GM12878 (cell line): ENCODE measurements at regions not wholly inside any gene's neighbourhood (a gene's known extent, or its start where the extent isn't known, plus 50 kb on each side); places are given as distances from the start of the nearest gene placed in this dataset.

Experiments used
- CREB1 ChIP-seq: IDR thresholded peaks from 2 replicates; pipeline ENCODE4 v1.6.1; 2012; ENCODE audit warnings: low read depth, mild to moderate bottlenecking, inconsistent platforms
- EGR1 ChIP-seq, 2 experiments: IDR thresholded peaks; 1 replicate in 1 of 2; 2 replicates in 1 of 2; pipeline ENCODE4 v1.6.1; 2011 to 2012; ENCODE audit warnings: low read depth in 2 of 2, low read length in 2 of 2, borderline replicate concordance in 1 of 2, mild to moderate bottlenecking in 1 of 2, moderate library complexity in 1 of 2
- NFYB ChIP-seq: IDR thresholded peaks from 2 replicates; pipeline ENCODE4 v1.6.1; 2011; ENCODE audit warnings: low read depth, mild to moderate bottlenecking, low read length, improper control_type of control experiment, moderate library complexity; ENCODE audit not compliant: insufficient read depth
- SREBF1 ChIP-seq: IDR thresholded peaks from 2 replicates; pipeline ENCODE4 v1.6.1; 2012; ENCODE audit warnings: mild to moderate bottlenecking, low read length
- SUZ12 ChIP-seq: fragments of 200-600 bp; sonication (generic); IDR thresholded peaks from one replicate; pipeline ENCODE4 v1.6.1; 2018; ENCODE audit warnings: antibody characterized with exemption, mild to moderate bottlenecking; ENCODE audit not compliant: unreplicated experiment
- YY1 ChIP-seq: IDR thresholded peaks from 2 replicates; pipeline ENCODE4 v1.6.1; 2011; ENCODE audit warnings: low read depth, mild to moderate bottlenecking, low read length
- ZSCAN29 ChIP-seq: fragments of 450-650 bp; IDR thresholded peaks from 2 replicates; pipeline ENCODE4 v1.6.1; 2017; ENCODE audit warnings: mild to moderate bottlenecking, moderate library complexity
- ZZZ3 ChIP-seq: IDR thresholded peaks from 2 replicates; pipeline ENCODE4 v1.6.1; 2011; ENCODE audit warnings: low read depth; ENCODE audit not compliant: control insufficient read depth, insufficient read length
- TF ChIP-seq, protein P1 (sequence below): fragments of 450-650 bp; IDR thresholded peaks from 2 replicates; pipeline ENCODE4 v1.6.1; 2018; ENCODE audit warnings: borderline replicate concordance, mild to moderate bottlenecking; ENCODE audit not compliant: partially characterized antibody
- TF ChIP-seq, protein P2 (sequence below): fragments of 450-650 bp; IDR thresholded peaks from 2 replicates; pipeline ENCODE4 v1.6.1; 2018; ENCODE audit warnings: mild to moderate bottlenecking, low read depth, moderate library complexity; ENCODE audit not compliant: partially characterized antibody

DNA sequence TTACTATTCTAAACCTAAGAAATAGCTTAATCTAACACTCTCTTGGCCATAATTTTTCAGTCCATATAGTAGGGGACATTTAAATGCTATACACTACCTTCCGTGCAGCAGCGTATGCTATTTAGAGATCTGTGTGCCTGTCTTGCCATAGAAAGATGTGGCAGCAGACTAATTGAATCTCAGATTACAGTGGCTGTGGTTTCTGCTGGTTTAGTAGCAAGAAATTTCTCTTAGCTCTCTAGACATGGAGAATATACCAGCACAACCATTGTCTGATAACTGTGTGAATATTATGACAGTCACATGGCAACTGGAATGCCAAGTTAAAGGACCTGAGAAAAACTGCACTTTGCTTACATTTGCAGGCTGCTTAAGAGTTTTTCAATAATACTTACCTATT lies 672.4 kb upstream of the MIR17HG start (continued):
- TF ChIP-seq, protein P1, sequence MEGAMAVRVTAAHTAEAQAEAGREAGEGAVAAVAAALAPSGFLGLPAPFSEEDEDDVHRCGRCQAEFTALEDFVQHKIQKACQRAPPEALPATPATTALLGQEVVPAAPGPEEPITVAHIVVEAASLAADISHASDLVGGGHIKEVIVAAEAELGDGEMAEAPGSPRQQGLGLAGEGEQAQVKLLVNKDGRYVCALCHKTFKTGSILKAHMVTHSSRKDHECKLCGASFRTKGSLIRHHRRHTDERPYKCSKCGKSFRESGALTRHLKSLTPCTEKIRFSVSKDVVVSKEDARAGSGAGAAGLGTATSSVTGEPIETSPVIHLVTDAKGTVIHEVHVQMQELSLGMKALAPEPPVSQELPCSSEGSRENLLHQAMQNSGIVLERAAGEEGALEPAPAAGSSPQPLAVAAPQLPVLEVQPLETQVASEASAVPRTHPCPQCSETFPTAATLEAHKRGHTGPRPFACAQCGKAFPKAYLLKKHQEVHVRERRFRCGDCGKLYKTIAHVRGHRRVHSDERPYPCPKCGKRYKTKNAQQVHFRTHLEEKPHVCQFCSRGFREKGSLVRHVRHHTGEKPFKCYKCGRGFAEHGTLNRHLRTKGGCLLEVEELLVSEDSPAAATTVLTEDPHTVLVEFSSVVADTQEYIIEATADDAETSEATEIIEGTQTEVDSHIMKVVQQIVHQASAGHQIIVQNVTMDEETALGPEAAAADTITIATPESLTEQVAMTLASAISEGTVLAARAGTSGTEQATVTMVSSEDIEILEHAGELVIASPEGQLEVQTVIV: no peak
- TF ChIP-seq YY1 (no peak), ZZZ3 (no peak), EGR1 (IDR thresholded peaks at IDR 0.05; ENCODE audit: borderline replicate concordance in 1 of 2, low read depth in 2 of 2, low read length in 2 of 2) (no peak), ZSCAN29 (no peak), CREB1 (no peak), SREBF1 (no peak), SUZ12 (no peak), NFYB (no peak)
- TF ChIP-seq, protein P2, sequence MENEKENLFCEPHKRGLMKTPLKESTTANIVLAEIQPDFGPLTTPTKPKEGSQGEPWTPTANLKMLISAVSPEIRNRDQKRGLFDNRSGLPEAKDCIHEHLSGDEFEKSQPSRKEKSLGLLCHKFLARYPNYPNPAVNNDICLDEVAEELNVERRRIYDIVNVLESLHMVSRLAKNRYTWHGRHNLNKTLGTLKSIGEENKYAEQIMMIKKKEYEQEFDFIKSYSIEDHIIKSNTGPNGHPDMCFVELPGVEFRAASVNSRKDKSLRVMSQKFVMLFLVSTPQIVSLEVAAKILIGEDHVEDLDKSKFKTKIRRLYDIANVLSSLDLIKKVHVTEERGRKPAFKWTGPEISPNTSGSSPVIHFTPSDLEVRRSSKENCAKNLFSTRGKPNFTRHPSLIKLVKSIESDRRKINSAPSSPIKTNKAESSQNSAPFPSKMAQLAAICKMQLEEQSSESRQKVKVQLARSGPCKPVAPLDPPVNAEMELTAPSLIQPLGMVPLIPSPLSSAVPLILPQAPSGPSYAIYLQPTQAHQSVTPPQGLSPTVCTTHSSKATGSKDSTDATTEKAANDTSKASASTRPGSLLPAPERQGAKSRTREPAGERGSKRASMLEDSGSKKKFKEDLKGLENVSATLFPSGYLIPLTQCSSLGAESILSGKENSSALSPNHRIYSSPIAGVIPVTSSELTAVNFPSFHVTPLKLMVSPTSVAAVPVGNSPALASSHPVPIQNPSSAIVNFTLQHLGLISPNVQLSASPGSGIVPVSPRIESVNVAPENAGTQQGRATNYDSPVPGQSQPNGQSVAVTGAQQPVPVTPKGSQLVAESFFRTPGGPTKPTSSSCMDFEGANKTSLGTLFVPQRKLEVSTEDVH: no peak
